Gastrocnemius medialis (tissue), 4 donors: ENCODE measurements at regions not wholly inside any gene's neighbourhood (a gene's known extent, or its start where the extent isn't known, plus 50 kb on each side); places are given as distances from the start of the nearest gene placed in this dataset.

Source experiments
- ATAC-seq, 2 donors: fragments of 150-250 bp; one replicate each; pipeline ENCODE4 v1.9.1; 2016
- DNase-seq, 2 donors: peaks; one replicate each; pipeline ENCODE4 v3.0.0-alpha.2; 2019
- H3K27ac ChIP-seq, 4 donors: fragments of 200-600 bp; sonication (generic); 1 replicate in 1 of 4; 2 replicates in 3 of 4; pipeline ENCODE4 v1.5.1; 2016 to 2018; ENCODE audit warnings: mild to moderate bottlenecking in 2 of 4, moderate library complexity in 1 of 4
- H3K27me3 ChIP-seq, 3 donors: fragments of 200-600 bp; sonication (generic) in 2 of 3; 1 replicate in 1 of 3; 2 replicates in 2 of 3; pipeline versions ENCODE4 v1.5.1 to v1.6.0; 2016 to 2019; ENCODE audit warnings: mild to moderate bottlenecking in 1 of 3, moderate library complexity in 1 of 3
- H3K36me3 ChIP-seq, 2 donors: fragments of 200-600 bp; sonication (generic) in 1 of 2; one replicate each; pipeline ENCODE4 v1.5.1; 2017 to 2018
- H3K4me1 ChIP-seq, 2 donors: fragments of 200-600 bp; sonication (generic) in 1 of 2; one replicate each; pipeline ENCODE4 v1.5.1; 2016 to 2017; ENCODE audit warnings: mild to moderate bottlenecking in 2 of 2
- H3K4me3 ChIP-seq, 4 donors: fragments of 200-600 bp; sonication (generic) in 3 of 4; 1 replicate in 1 of 4; 2 replicates in 3 of 4; pipeline ENCODE4 v1.5.1; 2016 to 2019; ENCODE audit warnings: mild to moderate bottlenecking in 2 of 4
- H3K9me3 ChIP-seq, 3 donors: fragments of 200-600 bp; sonication (generic) in 2 of 3; 1 replicate in 1 of 3; 2 replicates in 2 of 3; pipeline ENCODE4 v1.5.1; 2016 to 2019
- CTCF ChIP-seq, 5 experiments: fragments of 450-650 bp in 3 of 5; fragments of 200-600 bp in 2 of 5; sonication (generic) in 2 of 5; IDR thresholded peaks in 4 of 5; conservative IDR thresholded peaks in 1 of 5; 1 replicate in 4 of 5; 2 replicates in 1 of 5; pipeline ENCODE4 v1.5.1; 2016 to 2019; ENCODE audit warnings: antibody characterized with exemption in 5 of 5, mild to moderate bottlenecking in 3 of 5, moderate library complexity in 3 of 5
- POLR2A ChIP-seq, 2 donors: fragments of 450-650 bp; IDR thresholded peaks; one replicate each; pipeline ENCODE4 v1.6.1; 2017; ENCODE audit warnings: antibody characterized with exemption in 2 of 2, mild to moderate bottlenecking in 2 of 2, moderate library complexity in 2 of 2
- in situ Hi-C, 4 donors: fragments of 200-750 bp; cut with MboI; loops; one replicate each; pipeline versions ENCODE4 v1.15.0 to v1.8.0; 2017; ENCODE audit warnings: low sequenced_read_pairs in 4 of 4
- intact Hi-C: fragments of 100-400 bp; cut with DNase I; formaldehyde crosslinking; loops from one replicate; pipeline ENCODE4 v1.15.1; 2023; ENCODE audit warnings: low total_unique reads

- Histone ChIP-seq H3K36me3 (no peaks in the 10 kb centered on the region), H3K4me3 (no peak overlapping the region), H3K9me3 (no peaks in the 10 kb centered on the region), H3K4me1 (no peaks in the 10 kb centered on the region), H3K27me3 (no peaks in the 10 kb centered on the region), H3K27ac (no peak overlapping the region)
- no peak for ATAC-seq
- DNase-seq = no peak
- in situ Hi-C loops = no loop called here
- intact Hi-C loops = no loop called here
- no peak for TF ChIP-seq POLR2A (IDR thresholded peaks at IDR 0.05)
- no peak for TF ChIP-seq CTCF (IDR thresholded peaks at IDR 0.05 in 4 of 5, conservative IDR thresholded peaks at IDR 0.05 in 1 of 5)
Observed at GRCh38 chr1:218760601-218761570, 412.8 kb upstream of the LYPLAL1 start.

GRCh38 chr1:218763538-218763937 lies 410.1 kb upstream of the LYPLAL1 start:
- Histone ChIP-seq H3K4me1 (no peaks in the 10 kb centered on the region), H3K4me3 (no peak overlapping the region), H3K27ac (no peak overlapping the region), H3K27me3 (no peaks in the 10 kb centered on the region), H3K9me3 (no peaks in the 10 kb centered on the region), H3K36me3 (no peaks in the 10 kb centered on the region)
- TF ChIP-seq POLR2A (IDR thresholded peaks at IDR 0.05) = no peak
- no peak for TF ChIP-seq CTCF (IDR thresholded peaks at IDR 0.05 in 4 of 5, conservative IDR thresholded peaks at IDR 0.05 in 1 of 5)
- no peak for ATAC-seq
- in situ Hi-C loops = no loop called here
- no peak for DNase-seq
- intact Hi-C loops = no loop called here

- DNase-seq (no peak), ATAC-seq (no peak)
- Histone ChIP-seq H3K4me1 (no peaks in the 10 kb centered on the region), H3K36me3 (no peaks in the 10 kb centered on the region), H3K4me3 (no peak overlapping the region), H3K9me3 (no peaks in the 10 kb centered on the region), H3K27me3 (no peaks in the 10 kb centered on the region), H3K27ac (no peak overlapping the region)
- intact Hi-C loops = no loop called here
- in situ Hi-C loops = no loop called here
- no peak for TF ChIP-seq POLR2A (IDR thresholded peaks at IDR 0.05)
- no peak for TF ChIP-seq CTCF (IDR thresholded peaks at IDR 0.05 in 4 of 5, conservative IDR thresholded peaks at IDR 0.05 in 1 of 5)
Observed at GRCh38 chr1:218765753-218766152, 407.9 kb upstream of the LYPLAL1 start.

GRCh38 chr1:218771931-218772330 lies 401.7 kb upstream of the LYPLAL1 start:
- Histone ChIP-seq H3K27me3 (no peaks in the 10 kb centered on the region), H3K4me1 (no peaks in the 10 kb centered on the region), H3K9me3 (no peaks in the 10 kb centered on the region), H3K27ac (no peak overlapping the region), H3K4me3 (no peak overlapping the region), H3K36me3 (no peaks in the 10 kb centered on the region)
- in situ Hi-C loops = no loop called here
- intact Hi-C loops = no loop called here
- no peak for TF ChIP-seq POLR2A (IDR thresholded peaks at IDR 0.05)
- no peak for TF ChIP-seq CTCF (IDR thresholded peaks at IDR 0.05 in 4 of 5, conservative IDR thresholded peaks at IDR 0.05 in 1 of 5)
- DNase-seq (no peak), ATAC-seq (no peak)
